Ishikawa (cell line): ENCODE measurements at regions not wholly inside any gene's neighbourhood (a gene's known extent, or its start where the extent isn't known, plus 50 kb on each side); places are given as distances from the start of the nearest gene placed in this dataset.

Source experiments
- CREB1 ChIP-seq: IDR thresholded peaks from 2 replicates; pipeline ENCODE4 v1.6.1; 2012; ENCODE audit warnings: low read depth
- EGR1 ChIP-seq: IDR thresholded peaks from 2 replicates; pipeline ENCODE4 v1.6.1; 2012
- EP300 ChIP-seq: IDR thresholded peaks from 2 replicates; pipeline ENCODE4 v1.6.1; 2012; ENCODE audit warnings: borderline replicate concordance
- FOXM1 ChIP-seq: IDR thresholded peaks from 2 replicates; pipeline ENCODE4 v1.6.1; 2012; ENCODE audit warnings: low read depth, borderline replicate concordance
- MAX ChIP-seq: IDR thresholded peaks from 2 replicates; pipeline ENCODE4 v1.6.1; 2012
- RAD21 ChIP-seq: IDR thresholded peaks from 2 replicates; pipeline ENCODE4 v1.6.1; 2012; ENCODE audit warnings: low read depth

DNA sequence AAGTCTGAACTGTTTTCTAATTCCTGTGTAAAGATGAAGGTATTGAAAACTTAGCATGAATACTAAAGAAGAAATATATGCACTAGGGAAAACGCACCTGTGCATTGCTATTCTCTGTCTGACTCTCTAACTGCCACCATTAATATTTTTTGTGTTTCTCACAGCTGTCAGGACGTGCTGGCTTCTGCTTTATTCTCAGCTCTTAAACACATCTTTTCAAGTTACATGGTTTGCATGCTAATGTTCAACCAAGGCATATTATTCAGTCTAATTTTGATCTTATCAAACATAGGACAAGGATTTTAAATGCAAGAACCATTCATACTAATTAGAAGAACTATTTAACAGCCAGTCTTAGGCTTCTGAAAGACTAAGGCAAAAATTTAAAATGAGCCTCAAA, 187.4 kb downstream of the KLHL28 start:
- TF ChIP-seq FOXM1 (no peak), RAD21 (no peak), EGR1 (no peak), EP300 (no peak), MAX (no peak), CREB1 (no peak)
